Astrocyte (in vitro differentiated cells and primary cell): ENCODE measurements at regions not wholly inside any gene's neighbourhood (a gene's known extent, or its start where the extent isn't known, plus 50 kb on each side); places are given as distances from the start of the nearest gene placed in this dataset.
A peak's percentile ranks its signal among the peaks of the same experiment; 100 is the strongest.

Experiments
- DNase-seq: peaks from one replicate; pipeline ENCODE4 v3.0.0-alpha.2; 2010; ENCODE audit warnings: low read depth
- FAIRE-seq: peaks from 2 replicates; lab custom pipeline; 2011; peaks lifted over from hg19 to GRCh38; lab: Jason Lieb, UNC
- H2AFZ ChIP-seq: 2 replicates; pipeline ENCODE4 v1.6.0; 2012; ENCODE audit warnings: low read depth, low read length, inconsistent platforms
- H3K27ac ChIP-seq: 2 replicates; pipeline ENCODE4 v1.5.1; 2011; ENCODE audit warnings: low read depth, low read length, inconsistent platforms
- H3K27me3 ChIP-seq: 2 replicates; pipeline ENCODE4 v1.6.0; 2011; ENCODE audit warnings: low read length, inconsistent platforms; ENCODE audit not compliant: insufficient read depth
- H3K36me3 ChIP-seq: 2 replicates; pipeline ENCODE4 v1.5.1; 2011; ENCODE audit warnings: low read length, inconsistent platforms; ENCODE audit not compliant: insufficient read depth
- H3K4me1 ChIP-seq: 2 replicates; pipeline ENCODE4 v1.5.1; 2011; ENCODE audit warnings: low read length, inconsistent platforms; ENCODE audit not compliant: insufficient read depth
- H3K4me2 ChIP-seq: 2 replicates; pipeline ENCODE4 v1.6.0; 2012; ENCODE audit warnings: low read length, inconsistent platforms
- H3K4me3 ChIP-seq: 2 replicates; pipeline ENCODE4 v1.5.1; 2011; ENCODE audit warnings: low read depth, mild to moderate bottlenecking, low read length, inconsistent platforms; ENCODE audit not compliant: insufficient read depth
- H3K79me2 ChIP-seq: 2 replicates; pipeline ENCODE4 v1.6.0; 2012; ENCODE audit warnings: mild to moderate bottlenecking, low read length, inconsistent platforms; ENCODE audit not compliant: insufficient read depth
- H3K9ac ChIP-seq: 2 replicates; pipeline ENCODE4 v1.6.0; 2012; ENCODE audit warnings: mild to moderate bottlenecking, low read length, inconsistent platforms
- H3K9me3 ChIP-seq: 2 replicates; pipeline ENCODE4 v1.5.1; 2012; ENCODE audit warnings: low read depth, mild to moderate bottlenecking, low read length, inconsistent platforms; ENCODE audit not compliant: insufficient read depth
- H4K20me1 ChIP-seq: 2 replicates; pipeline ENCODE4 v1.6.0; 2012; ENCODE audit warnings: low read length, inconsistent platforms; ENCODE audit not compliant: insufficient read depth
- H3K27ac Mint-ChIP-seq: one replicate; pipeline ENCODE4 v1.8.0; 2021; ENCODE audit warnings: mild to moderate bottlenecking, mixed read lengths; ENCODE audit not compliant: unreplicated experiment
- H3K27me3 Mint-ChIP-seq: one replicate; pipeline ENCODE4 v1.8.0; 2021; ENCODE audit warnings: low read depth, mixed read lengths; ENCODE audit not compliant: unreplicated experiment
- H3K36me3 Mint-ChIP-seq: one replicate; pipeline ENCODE4 v1.8.0; 2021; ENCODE audit warnings: low read depth, mixed read lengths; ENCODE audit not compliant: unreplicated experiment
- H3K4me1 Mint-ChIP-seq: one replicate; pipeline ENCODE4 v1.8.0; 2021; ENCODE audit warnings: low read depth, mixed read lengths; ENCODE audit not compliant: unreplicated experiment
- H3K4me3 Mint-ChIP-seq: one replicate; pipeline ENCODE4 v1.8.0; 2021; ENCODE audit warnings: mild to moderate bottlenecking, moderate library complexity, mixed read lengths; ENCODE audit not compliant: unreplicated experiment
- H3K9me3 Mint-ChIP-seq: one replicate; pipeline ENCODE4 v1.8.0; 2021; ENCODE audit warnings: mild to moderate bottlenecking, mixed read lengths; ENCODE audit not compliant: unreplicated experiment
- EZH2 ChIP-seq: IDR thresholded peaks from 2 replicates; pipeline ENCODE4 v1.6.1; 2012; ENCODE audit warnings: mild to moderate bottlenecking, low read length, inconsistent platforms; ENCODE audit not compliant: insufficient read depth
- TF ChIP-seq, protein P1 (sequence below): IDR thresholded peaks from 2 replicates; pipeline ENCODE4 v1.5.1; 2011; ENCODE audit warnings: low read depth, mild to moderate bottlenecking, inconsistent platforms, low read length, moderate library complexity; ENCODE audit not compliant: insufficient read depth

- Histone ChIP-seq H3K27ac (peak overlapping the region; percentile 99), H3K79me2 (no peaks in the 10 kb centered on the region), H4K20me1 (no peaks in the 10 kb centered on the region), H3K4me1 (peaks cover 49% of the 10 kb centered on the region), H3K9me3 (no peaks in the 10 kb centered on the region), H3K27me3 (no peaks in the 10 kb centered on the region), H2AFZ (no peak overlapping the region), H3K4me3 (no peak overlapping the region), H3K36me3 (no peaks in the 10 kb centered on the region), H3K9ac (peak overlapping the region; percentile 85), H3K4me2 (peak overlapping the region; percentile 68)
- peaks cover 51% of the 10 kb centered on the region for H3K4me1 Mint-ChIP-seq
- FAIRE-seq: peak; percentile 99
- H3K27ac Mint-ChIP-seq: peak overlapping the region; percentile 66
- no peaks in the 10 kb centered on the region for H3K27me3 Mint-ChIP-seq
- TF ChIP-seq, protein P1, sequence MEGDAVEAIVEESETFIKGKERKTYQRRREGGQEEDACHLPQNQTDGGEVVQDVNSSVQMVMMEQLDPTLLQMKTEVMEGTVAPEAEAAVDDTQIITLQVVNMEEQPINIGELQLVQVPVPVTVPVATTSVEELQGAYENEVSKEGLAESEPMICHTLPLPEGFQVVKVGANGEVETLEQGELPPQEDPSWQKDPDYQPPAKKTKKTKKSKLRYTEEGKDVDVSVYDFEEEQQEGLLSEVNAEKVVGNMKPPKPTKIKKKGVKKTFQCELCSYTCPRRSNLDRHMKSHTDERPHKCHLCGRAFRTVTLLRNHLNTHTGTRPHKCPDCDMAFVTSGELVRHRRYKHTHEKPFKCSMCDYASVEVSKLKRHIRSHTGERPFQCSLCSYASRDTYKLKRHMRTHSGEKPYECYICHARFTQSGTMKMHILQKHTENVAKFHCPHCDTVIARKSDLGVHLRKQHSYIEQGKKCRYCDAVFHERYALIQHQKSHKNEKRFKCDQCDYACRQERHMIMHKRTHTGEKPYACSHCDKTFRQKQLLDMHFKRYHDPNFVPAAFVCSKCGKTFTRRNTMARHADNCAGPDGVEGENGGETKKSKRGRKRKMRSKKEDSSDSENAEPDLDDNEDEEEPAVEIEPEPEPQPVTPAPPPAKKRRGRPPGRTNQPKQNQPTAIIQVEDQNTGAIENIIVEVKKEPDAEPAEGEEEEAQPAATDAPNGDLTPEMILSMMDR: no peak
- no peak for TF ChIP-seq EZH2
- no peaks in the 10 kb centered on the region for H3K9me3 Mint-ChIP-seq
- no peaks in the 10 kb centered on the region for H3K36me3 Mint-ChIP-seq
- peak; percentile 100 for DNase-seq
- peak overlapping the region; percentile 11 for H3K4me3 Mint-ChIP-seq
Observed at GRCh38 chr2:237223201-237223861, 137.6 kb downstream of the COPS8 start.

- Mint-ChIP-seq H3K36me3 (no peaks in the 10 kb centered on the region), H3K4me3 (no peak overlapping the region), H3K27ac (peak overlapping the region; percentile 59), H3K4me1 (peaks cover 37% of the 10 kb centered on the region), H3K27me3 (no peaks in the 10 kb centered on the region), H3K9me3 (peaks cover under 1% of the 10 kb centered on the region)
- TF ChIP-seq, protein P1: no peak
- no peak for TF ChIP-seq EZH2
- H3K4me3 ChIP-seq: no peak overlapping the region
- DNase-seq (no peak), FAIRE-seq (no peak)
- no peaks in the 10 kb centered on the region for H4K20me1 ChIP-seq
- peak overlapping the region; percentile 92 for H3K27ac ChIP-seq
- no peaks in the 10 kb centered on the region for H3K9me3 ChIP-seq
- no peaks in the 10 kb centered on the region for H3K27me3 ChIP-seq
- no peak overlapping the region for H2AFZ ChIP-seq
- no peaks in the 10 kb centered on the region for H3K79me2 ChIP-seq
- peak overlapping the region; percentile 37 for H3K4me2 ChIP-seq
- peak overlapping the region; percentile 26 for H3K9ac ChIP-seq
- no peaks in the 10 kb centered on the region for H3K36me3 ChIP-seq
- peaks cover 37% of the 10 kb centered on the region for H3K4me1 ChIP-seq
Observed at GRCh38 chr2:237227190-237227589, 141.5 kb downstream of the COPS8 start.

- Histone ChIP-seq H3K4me2 (peak overlapping the region; percentile 65), H3K27ac (peak overlapping the region; percentile 92), H3K36me3 (no peaks in the 10 kb centered on the region), H4K20me1 (no peaks in the 10 kb centered on the region), H3K4me3 (peak overlapping the region; percentile 20), H3K4me1 (peaks cover 32% of the 10 kb centered on the region), H2AFZ (no peak overlapping the region), H3K9me3 (no peaks in the 10 kb centered on the region), H3K9ac (peak overlapping the region; percentile 66), H3K79me2 (no peaks in the 10 kb centered on the region), H3K27me3 (no peaks in the 10 kb centered on the region)
- Mint-ChIP-seq H3K36me3 (no peaks in the 10 kb centered on the region), H3K4me1 (peaks cover 35% of the 10 kb centered on the region), H3K27ac (peak overlapping the region; percentile 59), H3K4me3 (no peak overlapping the region), H3K27me3 (peaks cover 2% of the 10 kb centered on the region), H3K9me3 (peaks cover 4% of the 10 kb centered on the region)
- DNase-seq (peak; percentile 98), FAIRE-seq (peak; percentile 100)
- TF ChIP-seq, protein P1: no peak
- no peak for TF ChIP-seq EZH2
Observed at GRCh38 chr2:237227592-237228280, 142.0 kb downstream of the COPS8 start.
